PC-9 (cell line): ENCODE measurements at regions not wholly inside any gene's neighbourhood (a gene's known extent, or its start where the extent isn't known, plus 50 kb on each side); places are given as distances from the start of the nearest gene placed in this dataset.

Experiments used
- BruUV-seq: library from RNA; stranded (reverse); fragments of 400-500 nt; replicated peaks from 2 replicates; lab custom pipeline; 2021; lab: Mats Ljungman, UMichigan
- CTCF ChIA-PET: fragments of 300-600 bp; sonication (Branson Sonifier 250); formaldehyde crosslinking; loops from one replicate; lab custom pipeline; 2022; ENCODE audit warnings: antibody characterized with exemption; lab: Charles Lee
- POLR2A ChIA-PET: fragments of 300-600 bp; sonication (Branson Sonifier 250); formaldehyde crosslinking; loops from one replicate; lab custom pipeline; 2022; ENCODE audit warnings: antibody characterized with exemption; ENCODE audit not compliant: unreplicated experiment; lab: Charles Lee
- DNase-seq, 2 experiments: peaks; one replicate each; pipeline versions ENCODE4 v3.0.0 to v3.0.0-alpha.2; 2015 to 2022; ENCODE audit warnings: mixed read lengths in 1 of 2
- H2AFZ ChIP-seq: fragments of 200-600 bp; sonication (generic); 2 replicates; pipeline ENCODE4 v1.8.1; 2017; ENCODE audit warnings: antibody characterized with exemption
- H3F3A ChIP-seq: fragments of 200-600 bp; sonication (generic); 2 replicates; pipeline ENCODE4 v1.8.1; 2017; ENCODE audit warnings: antibody characterized with exemption, mild to moderate bottlenecking, low read depth; ENCODE audit not compliant: insufficient read depth
- H3K27ac ChIP-seq: fragments of 200-600 bp; sonication (generic); 2 replicates; pipeline ENCODE4 v1.6.1; 2016; ENCODE audit warnings: mixed run types
- H3K27me3 ChIP-seq: fragments of 200-600 bp; sonication (generic); 2 replicates; pipeline ENCODE4 v1.6.1; 2016; ENCODE audit warnings: low read depth, mixed run types; ENCODE audit not compliant: insufficient read depth
- H3K36me3 ChIP-seq: fragments of 200-600 bp; sonication (generic); 2 replicates; pipeline ENCODE4 v1.6.1; 2016; ENCODE audit warnings: low read depth, mixed run types
- H3K4me1 ChIP-seq: fragments of 200-600 bp; sonication (generic); replicated peaks from 2 replicates; pipeline ENCODE4 v1.6.1; 2016; ENCODE audit warnings: mixed run types; ENCODE audit not compliant: insufficient read depth
- H3K4me2 ChIP-seq: fragments of 200-600 bp; sonication (generic); 2 replicates; pipeline ENCODE4 v1.6.1; 2017; ENCODE audit warnings: mixed run types
- H3K4me3 ChIP-seq: fragments of 200-600 bp; sonication (generic); 2 replicates; pipeline ENCODE4 v1.6.1; 2016; ENCODE audit warnings: mixed run types
- H3K79me2 ChIP-seq: fragments of 200-600 bp; sonication (generic); 2 replicates; pipeline ENCODE4 v1.6.1; 2017; ENCODE audit warnings: low read depth, mixed run types
- H3K9me2 ChIP-seq: fragments of 200-600 bp; sonication (generic); 2 replicates; pipeline ENCODE4 v1.8.1; 2017; ENCODE audit warnings: mild to moderate bottlenecking; ENCODE audit not compliant: insufficient read depth
- H3K9me3 ChIP-seq: fragments of 200-600 bp; sonication (generic); 2 replicates; pipeline ENCODE4 v1.8.1; 2016; ENCODE audit warnings: low read depth; ENCODE audit not compliant: insufficient read depth
- H4K20me1 ChIP-seq: fragments of 200-600 bp; sonication (generic); 2 replicates; pipeline ENCODE4 v1.8.1; 2017; ENCODE audit not compliant: insufficient read depth
- CTCF ChIP-seq: fragments of 200-600 bp; sonication (generic); conservative IDR thresholded peaks from 2 replicates; pipeline ENCODE4 v1.6.1; 2017; ENCODE audit warnings: mixed run types, antibody characterized with exemption, mild to moderate bottlenecking, moderate library complexity
- EZH2 ChIP-seq: fragments of 200-600 bp; sonication (generic); IDR thresholded peaks from 2 replicates; pipeline ENCODE4 v1.8.0; 2017; ENCODE audit warnings: antibody characterized with exemption, low read depth
- intact Hi-C: fragments of 100-400 bp; cut with micrococcal nuclease; formaldehyde crosslinking; loops from one replicate; pipeline ENCODE4 v1.10.0; 2022; ENCODE audit not compliant: unreplicated experiment

DNA sequence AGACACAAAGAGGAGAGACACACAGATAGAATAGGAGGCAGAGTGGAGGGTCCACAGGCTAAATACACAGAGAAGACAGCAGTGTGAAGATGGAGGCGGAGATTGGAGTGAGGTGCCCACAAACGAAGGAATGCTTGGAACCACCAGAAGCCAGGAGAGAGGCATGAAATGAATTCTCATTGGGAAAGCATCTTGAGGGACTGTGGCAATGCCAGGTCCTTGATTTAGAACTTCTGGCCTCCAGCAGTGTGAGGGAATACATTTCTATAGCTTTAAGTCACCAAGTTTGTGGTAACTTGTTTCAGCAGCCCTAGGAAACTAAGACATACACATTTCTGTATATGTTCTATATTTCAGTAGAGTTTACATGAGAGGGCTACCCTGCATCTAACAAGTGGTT, 396.6 kb upstream of the ZNF608 start:
- Histone ChIP-seq H3K27me3 (no peaks in the 10 kb centered on the region), H3F3A (no peaks in the 10 kb centered on the region), H3K4me3 (no peak overlapping the region), H4K20me1 (no peaks in the 10 kb centered on the region), H3K27ac (no peak overlapping the region), H3K4me1 (no peaks in the 10 kb centered on the region), H3K9me2 (no peaks in the 10 kb centered on the region), H3K36me3 (no peaks in the 10 kb centered on the region), H3K9me3 (no peaks in the 10 kb centered on the region), H3K79me2 (no peaks in the 10 kb centered on the region), H2AFZ (no peak overlapping the region), H3K4me2 (no peak overlapping the region)
- intact Hi-C loops: no loop called here
- POLR2A ChIA-PET: no interaction called here
- CTCF ChIA-PET: no interaction called here
- TF ChIP-seq CTCF: no peak
- TF ChIP-seq EZH2: no peak
- DNase-seq: no peak
- no TSS peak for BruUV-seq

- Histone ChIP-seq H2AFZ (no peak overlapping the region), H3K4me3 (no peak overlapping the region), H3K79me2 (no peaks in the 10 kb centered on the region), H4K20me1 (no peaks in the 10 kb centered on the region), H3K36me3 (no peaks in the 10 kb centered on the region), H3F3A (no peaks in the 10 kb centered on the region), H3K27me3 (no peaks in the 10 kb centered on the region), H3K4me2 (no peak overlapping the region), H3K9me2 (no peaks in the 10 kb centered on the region), H3K9me3 (no peaks in the 10 kb centered on the region), H3K27ac (no peak overlapping the region), H3K4me1 (no peaks in the 10 kb centered on the region)
- TF ChIP-seq EZH2 (no peak), CTCF (no peak)
- intact Hi-C loops: no loop called here
- ChIA-PET POLR2A (no interaction called here), CTCF (no interaction called here)
- no peak for DNase-seq
- BruUV-seq: no TSS peak
These were observed 401.6 kb upstream of the ZNF608 start for GRCh38 chr5:125148076-125148475.

GRCh38 chr5:125148706-125149105, 402.3 kb upstream of the ZNF608 start:
- no peak overlapping the region for H3K4me3 ChIP-seq
- POLR2A ChIA-PET: no interaction called here
- no peak overlapping the region for H3K27ac ChIP-seq
- CTCF ChIA-PET: no interaction called here
- TF ChIP-seq EZH2 (no peak), CTCF (no peak)
- no peaks in the 10 kb centered on the region for H3K36me3 ChIP-seq
- no peaks in the 10 kb centered on the region for H3K9me2 ChIP-seq
- no peaks in the 10 kb centered on the region for H3F3A ChIP-seq
- H3K9me3 ChIP-seq: no peaks in the 10 kb centered on the region
- H2AFZ ChIP-seq: no peak overlapping the region
- DNase-seq: no peak
- H4K20me1 ChIP-seq: no peaks in the 10 kb centered on the region
- H3K4me2 ChIP-seq: no peak overlapping the region
- no peaks in the 10 kb centered on the region for H3K79me2 ChIP-seq
- intact Hi-C loops: no loop called here
- no peaks in the 10 kb centered on the region for H3K4me1 ChIP-seq
- no peaks in the 10 kb centered on the region for H3K27me3 ChIP-seq
- no TSS peak for BruUV-seq
